ENCODE measurements at regions not wholly inside any gene's neighbourhood (a gene's known extent, or its start where the extent isn't known, plus 50 kb on each side); places are given as distances from the start of the nearest gene placed in this dataset.

DNA sequence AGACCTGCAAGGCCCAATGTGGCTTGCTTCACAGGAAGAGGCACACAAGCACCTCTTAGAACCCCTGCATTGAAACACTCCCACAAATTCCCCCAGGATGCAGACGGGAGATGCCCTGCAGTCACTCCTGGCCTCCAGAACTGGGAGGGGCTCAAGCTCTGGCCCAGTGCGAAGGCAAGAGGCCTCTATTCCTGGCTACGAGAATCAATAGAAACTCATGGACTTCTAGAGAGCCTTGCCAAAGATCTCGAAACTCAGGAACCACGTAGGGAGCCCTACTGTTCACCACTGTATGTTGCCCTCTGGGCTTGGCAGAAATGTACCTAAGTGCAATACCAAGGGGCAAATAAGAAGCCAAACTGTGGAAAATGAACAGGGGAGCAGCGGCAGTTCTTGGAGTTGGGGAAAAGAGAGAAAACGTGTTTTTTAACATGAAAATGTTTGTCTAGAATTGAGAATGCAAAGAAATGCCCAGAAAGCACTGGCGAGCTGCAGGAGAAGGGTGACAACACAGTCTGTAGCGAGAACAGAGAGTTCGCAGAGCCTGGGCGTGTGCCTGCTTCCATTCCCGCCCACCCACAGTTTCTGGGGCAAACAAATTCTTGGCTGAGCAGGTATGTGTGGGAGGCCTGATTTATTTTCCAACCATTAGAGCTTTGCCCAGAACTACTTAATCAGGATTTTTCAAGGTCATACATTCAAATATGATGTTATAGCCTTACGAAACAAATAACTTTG lies 260.5 kb upstream of the KLF14 start:
- Mint-ChIP-seq H3K9me3 (ENCODE audit: low read depth) (no peaks in the 10 kb centered on the region), H3K27me3 (peaks cover 18% of the 10 kb centered on the region), H3K27ac (no peak overlapping the region), H3K36me3 (ENCODE audit: insufficient read depth) (no peaks in the 10 kb centered on the region), H3K4me3 (ENCODE audit: low read depth) (no peak overlapping the region), H3K4me1 (ENCODE audit: low read depth) (peaks cover 33% of the 10 kb centered on the region)
- DNase-seq (ENCODE audit: low spot score, unreplicated experiment): no peak
- TF ChIP-seq, protein P1, sequence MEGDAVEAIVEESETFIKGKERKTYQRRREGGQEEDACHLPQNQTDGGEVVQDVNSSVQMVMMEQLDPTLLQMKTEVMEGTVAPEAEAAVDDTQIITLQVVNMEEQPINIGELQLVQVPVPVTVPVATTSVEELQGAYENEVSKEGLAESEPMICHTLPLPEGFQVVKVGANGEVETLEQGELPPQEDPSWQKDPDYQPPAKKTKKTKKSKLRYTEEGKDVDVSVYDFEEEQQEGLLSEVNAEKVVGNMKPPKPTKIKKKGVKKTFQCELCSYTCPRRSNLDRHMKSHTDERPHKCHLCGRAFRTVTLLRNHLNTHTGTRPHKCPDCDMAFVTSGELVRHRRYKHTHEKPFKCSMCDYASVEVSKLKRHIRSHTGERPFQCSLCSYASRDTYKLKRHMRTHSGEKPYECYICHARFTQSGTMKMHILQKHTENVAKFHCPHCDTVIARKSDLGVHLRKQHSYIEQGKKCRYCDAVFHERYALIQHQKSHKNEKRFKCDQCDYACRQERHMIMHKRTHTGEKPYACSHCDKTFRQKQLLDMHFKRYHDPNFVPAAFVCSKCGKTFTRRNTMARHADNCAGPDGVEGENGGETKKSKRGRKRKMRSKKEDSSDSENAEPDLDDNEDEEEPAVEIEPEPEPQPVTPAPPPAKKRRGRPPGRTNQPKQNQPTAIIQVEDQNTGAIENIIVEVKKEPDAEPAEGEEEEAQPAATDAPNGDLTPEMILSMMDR (IDR thresholded peaks at IDR 0.05; ENCODE audit: unreplicated experiment): no peak

DNA sequence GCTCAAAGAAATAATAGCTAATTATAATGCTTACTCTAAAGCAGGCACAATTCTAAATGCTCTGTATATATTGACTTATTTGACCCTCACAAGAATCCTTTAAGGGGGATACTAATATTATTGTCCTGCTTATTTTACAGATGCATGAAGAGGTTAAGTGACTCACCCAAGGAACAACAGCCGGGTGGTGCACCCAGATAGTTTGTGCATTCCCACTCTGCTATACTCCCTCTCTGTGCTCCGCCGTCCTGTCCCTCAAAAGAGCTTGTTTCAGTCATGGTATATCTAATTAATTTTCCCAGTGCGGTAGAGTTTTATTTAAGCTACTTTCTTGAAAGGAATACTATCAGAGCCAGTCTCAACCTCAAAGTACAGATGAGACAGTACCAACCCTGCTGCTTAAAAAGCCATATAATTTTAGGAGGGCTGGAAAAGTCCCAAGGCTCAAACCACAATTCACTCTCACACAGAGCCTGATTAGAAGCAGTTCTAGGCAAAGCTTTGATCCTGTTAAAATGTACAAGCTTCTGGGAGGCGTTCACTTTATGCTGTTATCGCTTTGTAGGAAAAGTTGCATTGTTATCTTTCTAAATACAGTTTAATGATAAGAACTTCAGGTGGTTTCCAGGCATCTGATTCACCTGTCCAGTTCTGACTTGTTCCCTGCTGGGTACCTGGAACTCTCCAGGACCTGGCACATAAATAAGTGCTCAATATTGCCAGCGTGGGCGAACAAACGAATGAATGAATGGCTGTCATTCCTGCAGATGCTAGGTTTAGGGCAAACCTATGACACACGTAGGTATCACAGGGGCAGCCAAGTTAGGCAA lies 261.5 kb upstream of the KLF14 start:
- Mint-ChIP-seq H3K36me3 (ENCODE audit: insufficient read depth) (no peaks in the 10 kb centered on the region), H3K27me3 (peaks cover 17% of the 10 kb centered on the region), H3K27ac (no peak overlapping the region), H3K9me3 (ENCODE audit: low read depth) (no peaks in the 10 kb centered on the region), H3K4me3 (ENCODE audit: low read depth) (no peak overlapping the region), H3K4me1 (ENCODE audit: low read depth) (peaks cover 33% of the 10 kb centered on the region)
- no peak for DNase-seq (ENCODE audit: low spot score, unreplicated experiment)
- TF ChIP-seq, protein P1 (IDR thresholded peaks at IDR 0.05; ENCODE audit: unreplicated experiment): no peak

DNA sequence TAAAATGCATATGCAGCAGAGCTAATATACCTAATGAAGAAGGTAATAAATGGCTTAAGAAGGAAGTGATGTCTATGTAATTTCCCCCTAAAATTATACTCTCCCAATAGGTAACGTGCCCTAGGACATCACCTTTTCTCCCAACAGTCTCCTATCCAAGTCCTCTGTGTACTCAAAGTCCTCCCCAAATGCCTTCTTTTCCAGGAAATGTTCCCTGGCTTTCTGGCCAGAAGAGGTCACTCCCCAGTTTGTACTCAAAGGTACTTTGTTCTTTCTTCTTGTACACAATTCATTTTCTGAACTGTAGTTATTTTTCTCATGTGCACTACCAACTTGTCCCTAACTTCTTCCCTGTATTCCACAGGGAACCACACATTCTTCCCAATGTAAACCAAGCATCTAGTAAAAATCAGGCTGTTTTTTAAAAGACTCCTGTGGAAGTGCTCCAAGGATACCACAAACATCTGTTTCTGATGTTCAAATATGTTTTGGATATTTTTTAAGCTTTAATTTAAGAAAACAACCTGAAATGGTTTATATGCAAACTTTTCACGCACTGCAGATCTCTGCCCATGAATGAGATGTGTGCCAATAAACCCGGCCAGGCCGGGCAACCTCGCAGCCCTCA lies 262.3 kb upstream of the KLF14 start:
- Mint-ChIP-seq H3K9me3 (ENCODE audit: low read depth) (no peaks in the 10 kb centered on the region), H3K27me3 (peaks cover 14% of the 10 kb centered on the region), H3K36me3 (ENCODE audit: insufficient read depth) (no peaks in the 10 kb centered on the region), H3K27ac (peak overlapping the region; percentile 73), H3K4me3 (ENCODE audit: low read depth) (peak overlapping the region; percentile 17), H3K4me1 (ENCODE audit: low read depth) (peaks cover 33% of the 10 kb centered on the region)
- DNase-seq (ENCODE audit: low spot score, unreplicated experiment): no peak
- TF ChIP-seq, protein P1 (IDR thresholded peaks at IDR 0.05; ENCODE audit: unreplicated experiment): no peak

DNA sequence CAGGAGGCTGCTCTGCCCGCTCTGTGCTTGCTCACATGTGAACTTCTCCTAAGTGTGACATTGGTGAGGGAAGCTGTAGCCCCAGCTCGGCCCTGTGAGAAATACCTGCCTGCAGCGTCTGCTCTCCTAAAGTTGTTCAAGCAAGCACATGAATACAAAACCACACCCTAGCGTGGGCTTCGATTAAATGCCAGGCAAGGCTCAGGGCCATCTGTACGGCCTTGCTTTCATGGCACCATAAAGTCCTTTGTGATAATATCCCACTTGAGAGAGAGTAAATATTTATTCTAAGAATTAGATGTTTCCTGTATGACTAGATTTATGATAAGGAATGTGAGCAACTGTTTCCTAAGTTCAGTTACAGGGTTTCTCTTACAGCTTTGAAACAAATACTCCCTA lies 262.8 kb upstream of the KLF14 start:
- H3K4me1 Mint-ChIP-seq (ENCODE audit: low read depth): peaks cover 33% of the 10 kb centered on the region
- no peak for DNase-seq (ENCODE audit: low spot score, unreplicated experiment)
- no peaks in the 10 kb centered on the region for H3K9me3 Mint-ChIP-seq (ENCODE audit: low read depth)
- H3K4me3 Mint-ChIP-seq (ENCODE audit: low read depth): peak overlapping the region; percentile 17
- H3K36me3 Mint-ChIP-seq (ENCODE audit: insufficient read depth): no peaks in the 10 kb centered on the region
- peak overlapping the region; percentile 73 for H3K27ac Mint-ChIP-seq
- TF ChIP-seq, protein P1 (IDR thresholded peaks at IDR 0.05; ENCODE audit: unreplicated experiment): no peak
- H3K27me3 Mint-ChIP-seq: peaks cover 14% of the 10 kb centered on the region

DNA sequence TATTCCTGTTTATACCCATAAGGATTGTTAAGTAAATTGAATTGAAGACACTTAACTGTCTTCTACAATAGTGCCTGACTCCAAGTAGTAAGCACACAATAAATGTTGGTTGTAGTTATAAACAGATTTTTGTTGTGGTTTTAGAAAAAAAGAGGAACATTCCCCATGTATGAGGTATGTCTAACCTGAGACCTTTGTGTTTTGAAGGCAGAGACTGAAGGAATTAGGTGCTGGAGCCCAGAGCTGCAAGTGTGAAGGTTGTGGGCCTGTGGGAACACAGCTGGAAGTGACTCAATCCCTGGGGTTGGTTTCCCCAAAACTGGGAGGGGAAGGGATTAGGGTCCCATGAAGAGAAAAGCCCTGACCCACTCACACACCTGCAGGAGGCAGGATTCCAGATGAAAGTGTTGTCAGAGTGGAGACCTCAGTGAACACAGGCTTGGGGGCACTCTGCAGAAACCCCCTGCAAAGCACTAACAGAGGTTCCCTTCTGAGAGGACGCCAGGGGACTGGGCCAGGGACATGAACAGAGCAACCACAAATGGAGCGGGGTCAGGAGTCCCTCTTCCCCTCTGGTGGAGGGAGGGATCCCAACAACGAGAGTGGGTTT lies 265.1 kb upstream of the KLF14 start:
- peaks cover 3% of the 10 kb centered on the region for H3K9me3 Mint-ChIP-seq (ENCODE audit: low read depth)
- peaks cover 30% of the 10 kb centered on the region for H3K4me1 Mint-ChIP-seq (ENCODE audit: low read depth)
- no peak overlapping the region for H3K4me3 Mint-ChIP-seq (ENCODE audit: low read depth)
- TF ChIP-seq, protein P1 (IDR thresholded peaks at IDR 0.05; ENCODE audit: unreplicated experiment): no peak
- no peaks in the 10 kb centered on the region for H3K36me3 Mint-ChIP-seq (ENCODE audit: insufficient read depth)
- no peak for DNase-seq (ENCODE audit: low spot score, unreplicated experiment)
- no peak overlapping the region for H3K27ac Mint-ChIP-seq
- peaks cover 9% of the 10 kb centered on the region for H3K27me3 Mint-ChIP-seq
